Mesothelial cell of epicardium (in vitro differentiated cells): ENCODE measurements at regions not wholly inside any gene's neighbourhood (a gene's known extent, or its start where the extent isn't known, plus 50 kb on each side); places are given as distances from the start of the nearest gene placed in this dataset.
"Not testable (repeated sequence)": the region's sequence is repeated elsewhere in the genome, so short reads cannot be mapped to it uniquely, and the experiment has no call there.

Experiments used
- DNase-seq, 2 experiments: peaks; one replicate each; pipeline ENCODE4 v3.0.0; 2021; ENCODE audit warnings: low spot score in 2 of 2; ENCODE audit not compliant: unreplicated experiment in 2 of 2
- H3K27ac Mint-ChIP-seq: 2 replicates; pipeline ENCODE4 v1.8.0; 2021; ENCODE audit warnings: mixed read lengths
- H3K27me3 Mint-ChIP-seq: 2 replicates; pipeline ENCODE4 v1.8.0; 2021; ENCODE audit warnings: low read depth, mixed read lengths
- H3K36me3 Mint-ChIP-seq: 2 replicates; pipeline ENCODE4 v1.8.0; 2021; ENCODE audit warnings: mixed read lengths
- H3K4me1 Mint-ChIP-seq: 2 replicates; pipeline ENCODE4 v1.8.0; 2021; ENCODE audit warnings: mixed read lengths
- H3K4me3 Mint-ChIP-seq: 2 replicates; pipeline ENCODE4 v1.8.0; 2021; ENCODE audit warnings: mild to moderate bottlenecking, moderate library complexity, mixed read lengths
- H3K9me3 Mint-ChIP-seq: 2 replicates; pipeline ENCODE4 v1.8.0; 2021; ENCODE audit warnings: mixed read lengths
- CTCF ChIP-seq: fragments of 200-600 bp; sonication (generic); IDR thresholded peaks from one replicate; pipeline ENCODE4 v1.5.0; 2021; ENCODE audit warnings: antibody characterized with exemption; ENCODE audit not compliant: unreplicated experiment

GRCh38 chr15:69874321-69874720 is 223.4 kb downstream of the TLE3 start:
- no peak for DNase-seq
- no peak for TF ChIP-seq CTCF
- Mint-ChIP-seq H3K27me3 (no peaks in the 10 kb centered on the region), H3K4me1 (peaks cover 3% of the 10 kb centered on the region), H3K4me3 (no peak overlapping the region), H3K36me3 (peaks cover 6% of the 10 kb centered on the region), H3K27ac (no peak overlapping the region), H3K9me3 (peaks cover 9% of the 10 kb centered on the region)

GRCh38 chr15:69876064-69876940 is 221.4 kb downstream of the TLE3 start:
- H3K36me3 Mint-ChIP-seq: peaks cover 6% of the 10 kb centered on the region
- H3K9me3 Mint-ChIP-seq: peaks cover 9% of the 10 kb centered on the region
- TF ChIP-seq CTCF: no peak
- no peak for DNase-seq
- H3K27me3 Mint-ChIP-seq: no peaks in the 10 kb centered on the region
- H3K4me1 Mint-ChIP-seq: no peaks in the 10 kb centered on the region
- H3K4me3 Mint-ChIP-seq: no peak overlapping the region
- no peak overlapping the region for H3K27ac Mint-ChIP-seq

DNA sequence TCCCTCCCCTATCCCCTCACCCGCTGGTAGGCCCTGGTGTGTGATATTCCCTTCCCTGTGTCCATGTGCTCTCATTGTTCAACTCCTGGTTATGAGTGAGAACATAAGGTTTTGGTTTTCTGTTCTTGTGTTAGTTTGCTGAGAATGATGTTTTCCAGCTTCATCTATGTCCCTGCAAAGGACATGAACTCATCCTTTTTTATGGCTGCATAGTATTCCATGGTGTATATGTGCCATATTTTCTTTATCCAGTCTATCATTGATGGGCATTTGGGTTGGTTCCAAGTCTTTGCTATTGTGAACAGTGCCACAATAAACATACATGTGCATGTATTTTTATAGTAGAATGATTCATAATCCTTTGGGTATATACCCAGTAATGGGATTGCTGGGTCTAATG is 217.8 kb downstream of the TLE3 start:
- not testable (repeated sequence) for H3K36me3 Mint-ChIP-seq, H3K9me3 Mint-ChIP-seq, H3K4me3 Mint-ChIP-seq

GRCh38 chr15:69880571-69881301 is 217.0 kb downstream of the TLE3 start:
- H3K9me3 Mint-ChIP-seq: peaks cover 4% of the 10 kb centered on the region
- TF ChIP-seq CTCF: no peak
- H3K4me3 Mint-ChIP-seq: no peak overlapping the region
- H3K36me3 Mint-ChIP-seq: no peaks in the 10 kb centered on the region
- H3K27ac Mint-ChIP-seq: no peak overlapping the region
- H3K4me1 Mint-ChIP-seq: peaks cover 9% of the 10 kb centered on the region
- DNase-seq: no peak
- peaks cover 8% of the 10 kb centered on the region for H3K27me3 Mint-ChIP-seq

More for the DNA sequence above, 217.8 kb downstream of the TLE3 start:
- not testable (repeated sequence) for DNase-seq, H3K27me3 Mint-ChIP-seq, H3K4me1 Mint-ChIP-seq, H3K27ac Mint-ChIP-seq

DNA sequence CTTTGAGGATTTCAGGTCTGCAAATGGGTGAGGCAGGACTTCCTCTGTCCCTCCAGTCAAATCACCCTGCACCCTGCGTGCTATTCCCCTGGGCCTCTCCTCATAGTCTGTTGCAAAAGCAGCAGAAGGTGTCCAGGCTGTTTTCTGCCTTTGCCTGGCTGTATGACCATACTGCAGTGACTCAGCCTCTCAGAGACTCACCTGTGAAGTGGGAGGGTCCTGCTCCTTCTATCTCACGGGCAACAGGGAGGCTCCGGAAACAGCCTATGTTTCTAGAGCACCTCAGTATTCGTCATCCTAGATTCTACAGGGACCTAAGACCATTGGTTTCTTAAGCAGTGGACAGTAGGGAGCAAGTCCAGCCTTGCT is 216.4 kb downstream of the TLE3 start:
- no peak for TF ChIP-seq CTCF
- Mint-ChIP-seq H3K27me3 (peaks cover 12% of the 10 kb centered on the region), H3K9me3 (peaks cover 4% of the 10 kb centered on the region), H3K27ac (no peak overlapping the region), H3K4me1 (peaks cover 10% of the 10 kb centered on the region), H3K4me3 (no peak overlapping the region), H3K36me3 (no peaks in the 10 kb centered on the region)
- DNase-seq: no peak

- H3K27ac Mint-ChIP-seq: no peak overlapping the region
- no peak overlapping the region for H3K4me3 Mint-ChIP-seq
- no peaks in the 10 kb centered on the region for H3K36me3 Mint-ChIP-seq
- H3K9me3 Mint-ChIP-seq: peaks cover 4% of the 10 kb centered on the region
- peaks cover 15% of the 10 kb centered on the region for H3K27me3 Mint-ChIP-seq
- no peak for DNase-seq
- peaks cover 10% of the 10 kb centered on the region for H3K4me1 Mint-ChIP-seq
- no peak for TF ChIP-seq CTCF
These were observed 216.0 kb downstream of the TLE3 start for GRCh38 chr15:69881766-69882165.
